ENCODE measurements at regions not wholly inside any gene's neighbourhood (a gene's known extent, or its start where the extent isn't known, plus 50 kb on each side); places are given as distances from the start of the nearest gene placed in this dataset.
A peak's percentile ranks its signal among the peaks of the same experiment; 100 is the strongest.

GRCh38 chr5:107301999-107302398 is 368.7 kb downstream of the EFNA5 start:
- H2AFZ ChIP-seq (replicated peaks; ENCODE audit: low read length, poor library complexity) = no peak overlapping the region
- intact Hi-C loops (cut with micrococcal nuclease) = loop anchor here (5.0 kb wide), 1 partner anchor 270 kb away; no protein-coding TSS in a partner anchor
- H3K4me3 ChIP-seq (ENCODE audit: insufficient read depth, low read depth, low read length) = no peak overlapping the region
- POLR2A ChIA-PET (ENCODE audit: unreplicated experiment) = no interaction called here
- no peak overlapping the region for H4K8ac ChIP-seq (ENCODE audit: low read depth in 2 of 2, low read length in 2 of 2)
- H3K36me3 ChIP-seq (ENCODE audit: control insufficient read depth, insufficient read depth, low read length) = no peaks in the 10 kb centered on the region
- no peak overlapping the region for H3K27ac ChIP-seq (ENCODE audit: insufficient read depth, low read length)
- H3K4ac ChIP-seq (ENCODE audit: low read depth, low read length) = no peak overlapping the region; the same call in 1 of the 2 replicates
- ATAC-seq (ENCODE audit: low read depth) (no peak), DNase-seq (no peak)
- no peaks in the 10 kb centered on the region for H3K79me1 ChIP-seq (ENCODE audit: low read depth in 1 of 2, low read length in 2 of 2)
- H3K4me2 ChIP-seq (ENCODE audit: low read depth, low read length) = no peak overlapping the region
- no peak overlapping the region for H2AK5ac ChIP-seq (ENCODE audit: low read depth, low read length)
- H3K4me1 ChIP-seq (ENCODE audit: control insufficient read depth, insufficient read depth, low read length) = peaks cover 10% of the 10 kb centered on the region; the same call in 1 of the 2 replicates
- H4K5ac ChIP-seq (ENCODE audit: low read depth, low read length) = no peak overlapping the region
- no peaks in the 10 kb centered on the region for H3K9me3 ChIP-seq (ENCODE audit: control insufficient read depth, insufficient read depth, low read length)
- H3K9ac ChIP-seq (ENCODE audit: low read depth, low read length) = no peak overlapping the region
- in situ Hi-C loops (cut with MboI; ENCODE audit: low sequenced_read_pairs) = no loop called here
- no peak overlapping the region for H4K91ac ChIP-seq (ENCODE audit: insufficient read depth, low read depth, low read length)
- dilution Hi-C loops (cut with HindIII; ENCODE audit: low sequenced_read_pairs, unreplicated experiment) = no loop called here
- no peak overlapping the region for H2BK120ac ChIP-seq (ENCODE audit: low read depth, low read length)
- 0 out of 3 replicates have a peak overlapping the region, but pooled peaks have one; percentile 74 for H2BK15ac ChIP-seq (ENCODE audit: low read depth, low read length)
- no peak overlapping the region for H2BK5ac ChIP-seq (ENCODE audit: low read depth, low read length, poor library complexity, severe bottlenecking)
- no peak overlapping the region for H3K23ac ChIP-seq (ENCODE audit: low read depth, low read length)
- H3K14ac ChIP-seq (replicated peaks; ENCODE audit: low read depth, low read length) = 0 out of 2 replicates have a peak overlapping the region, but pooled peaks have one; percentile 30
- CTCF ChIA-PET = interaction anchor here (1.5 kb wide), 1 partner anchor 32 kb away, joined by 3 read pairs; no protein-coding TSS in a partner anchor
- H3K18ac ChIP-seq (ENCODE audit: low read depth, low read length) = no peak overlapping the region
- no peaks in the 10 kb centered on the region for H4K20me1 ChIP-seq (ENCODE audit: insufficient read depth, low read length)
- BruUV-seq (replicated peaks) = no TSS peak
- H2BK20ac ChIP-seq (ENCODE audit: low read depth, low read length) = peak overlapping the region; percentile 62
- TF ChIP-seq NFE2L2 (IDR thresholded peaks at IDR 0.05; ENCODE audit: low read depth, low read length) (peak; percentile 66), FOS (IDR thresholded peaks at IDR 0.05; ENCODE audit: low read depth, low read length) (no peak)
- no peaks in the 10 kb centered on the region for H3K27me3 ChIP-seq (ENCODE audit: control insufficient read depth, insufficient read depth, low read length)
- H2AK9ac ChIP-seq (replicated peaks; ENCODE audit: low read depth, low read length, poor library complexity) = no peak overlapping the region
- 100% methylated on average over 1 of the region's 3 CpGs; no CpG with 5 or more reads in 1 of the 2 experiments for WGBS, 2 experiments (ENCODE audit: extremely low coverage in 2 of 2, insufficient read length in 1 of 2)
- H3K56ac ChIP-seq (ENCODE audit: extremely low read depth, insufficient read depth, low read length) = no peak overlapping the region
- H3K9me1 ChIP-seq (ENCODE audit: insufficient read depth, low read length) = no peaks in the 10 kb centered on the region; the same call in 1 of the 2 replicates

Measured in IMR-90 (cell line).